Right lobe of liver (tissue), 4 donors: ENCODE measurements at regions not wholly inside any gene's neighbourhood (a gene's known extent, or its start where the extent isn't known, plus 50 kb on each side); places are given as distances from the start of the nearest gene placed in this dataset.

Source experiments
- CTCF ChIP-seq, 4 donors: fragments of 200-600 bp in 3 of 4; fragments of 450-650 bp in 1 of 4; IDR thresholded peaks; one replicate each; pipeline versions ENCODE4 v1.5.1 to v1.8.0; 2016 to 2022; ENCODE audit warnings: antibody characterized with exemption in 4 of 4, mild to moderate bottlenecking in 2 of 4
- POLR2A ChIP-seq: fragments of 450-650 bp; IDR thresholded peaks from one replicate; pipeline ENCODE4 v1.6.1; 2017; ENCODE audit warnings: antibody characterized with exemption, mild to moderate bottlenecking
- donor health status: DM: no; HTN: no; CAD: no.
- donor health status: DM: no; HTN: no; CAD: no.
- donor health status: DM: no; HTN: yes; CAD: no.

- no peak for TF ChIP-seq POLR2A
- TF ChIP-seq CTCF (IDR thresholded peaks at IDR 0.05), result no peak
Measured at GRCh38 chr10:107577221-107577620, 412.7 kb upstream of the SORCS1 start.
